NCI-H2107 treated with DMSO at 0.1 percent for 48 hours (cell line): ENCODE measurements at regions not wholly inside any gene's neighbourhood (a gene's known extent, or its start where the extent isn't known, plus 50 kb on each side); places are given as distances from the start of the nearest gene placed in this dataset.

Experiments used
- DNase-seq: peaks from one replicate; lab custom pipeline; 2025; ENCODE audit not compliant: unreplicated experiment; lab: John Stamatoyannopoulos, UW

DNA sequence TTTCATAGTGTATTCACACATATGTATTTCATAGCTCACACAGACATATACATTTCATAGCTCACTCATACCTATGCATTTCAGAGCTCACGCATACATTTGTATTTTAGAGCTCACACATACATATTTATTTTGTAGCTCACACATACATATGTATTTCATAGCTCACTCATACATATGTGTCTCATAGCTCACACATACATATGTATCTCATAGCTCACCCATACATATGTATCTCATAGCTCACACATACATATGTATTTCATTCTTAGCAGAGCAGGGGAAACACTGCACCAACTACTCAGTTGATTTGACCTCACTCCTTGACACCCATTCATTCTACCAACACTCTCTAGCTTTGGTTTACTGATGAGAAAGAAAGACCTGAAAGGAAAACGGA is 713.6 kb downstream of the QKI start:
- no peak for DNase-seq

DNA sequence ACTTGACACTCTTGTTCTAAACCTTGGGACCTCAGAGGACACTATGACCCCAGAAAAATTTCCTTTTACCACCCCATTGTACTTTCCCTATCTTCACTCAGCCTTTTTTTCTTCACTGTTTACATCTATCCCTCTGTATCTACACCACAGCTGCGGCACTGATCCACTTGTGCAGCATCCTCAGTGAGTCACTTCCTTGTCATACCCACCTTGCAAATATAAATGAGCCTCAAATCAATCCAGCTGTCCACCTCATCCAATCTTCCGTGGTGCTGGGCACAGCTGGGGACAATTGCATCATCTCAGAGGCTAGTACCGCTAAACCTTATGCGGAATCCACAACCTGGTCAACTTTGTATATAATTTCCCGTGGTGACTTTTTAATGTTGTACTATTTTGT is 710.5 kb downstream of the QKI start:
- DNase-seq = no peak

DNA sequence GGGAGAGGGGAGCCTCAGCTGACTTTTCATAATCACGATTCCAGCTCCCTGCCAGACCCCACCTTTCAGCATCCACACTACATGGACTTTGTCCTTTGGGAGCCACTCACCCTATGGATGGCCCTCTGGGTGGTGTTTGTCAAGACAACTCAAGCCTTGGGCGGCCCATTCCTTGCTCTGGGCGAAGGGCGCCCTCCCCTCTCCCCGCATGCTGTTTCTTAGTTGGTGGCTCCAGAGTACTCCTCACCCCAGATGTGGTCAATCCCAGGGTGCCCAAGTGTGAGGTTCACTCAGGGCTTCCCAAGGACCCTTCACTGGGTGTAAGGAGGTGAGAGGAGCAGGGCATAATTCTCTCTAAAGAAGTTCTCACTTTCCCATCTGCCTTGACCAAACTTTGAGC is 710.0 kb downstream of the QKI start:
- DNase-seq = no peak

DNA sequence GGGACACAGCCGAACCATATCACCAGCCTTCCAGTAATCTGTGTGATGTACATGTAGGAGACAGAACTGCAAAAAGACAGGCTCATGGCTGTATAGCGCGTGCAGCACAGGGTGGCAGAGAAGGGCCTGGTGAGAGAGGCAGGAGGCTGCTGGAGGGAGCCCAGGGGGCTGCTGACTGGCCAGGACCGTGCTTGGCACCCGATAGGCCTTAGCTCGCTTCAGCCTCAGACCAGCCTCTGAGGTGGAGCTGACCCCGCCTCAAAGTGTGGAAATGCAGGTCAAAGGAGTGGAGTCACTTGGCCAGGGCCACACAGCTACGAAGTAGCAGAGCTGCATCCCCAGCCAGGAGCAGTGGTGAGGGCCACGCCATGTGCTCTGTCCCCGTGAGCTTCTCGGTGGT is 707.6 kb downstream of the QKI start:
- no peak for DNase-seq

DNA sequence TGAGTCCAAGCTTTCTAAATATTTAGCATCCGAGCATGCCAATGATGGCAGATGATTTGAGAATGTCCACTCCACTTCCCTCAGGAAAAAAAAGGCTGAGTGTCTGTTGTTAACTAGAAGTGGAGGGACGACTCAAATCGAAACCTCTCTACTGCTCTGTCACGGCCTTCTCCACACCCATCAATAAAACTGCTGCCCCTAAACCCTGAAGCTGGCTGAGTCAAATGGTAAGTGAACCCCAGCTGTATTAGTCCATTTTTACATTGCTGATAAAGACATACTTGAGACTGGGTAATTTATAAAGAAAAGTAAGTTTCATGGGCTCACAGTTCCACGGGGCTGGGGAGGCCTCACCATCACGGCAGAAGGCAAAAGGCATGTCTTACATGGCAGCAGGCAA is 707.0 kb downstream of the QKI start:
- no peak for DNase-seq

DNA sequence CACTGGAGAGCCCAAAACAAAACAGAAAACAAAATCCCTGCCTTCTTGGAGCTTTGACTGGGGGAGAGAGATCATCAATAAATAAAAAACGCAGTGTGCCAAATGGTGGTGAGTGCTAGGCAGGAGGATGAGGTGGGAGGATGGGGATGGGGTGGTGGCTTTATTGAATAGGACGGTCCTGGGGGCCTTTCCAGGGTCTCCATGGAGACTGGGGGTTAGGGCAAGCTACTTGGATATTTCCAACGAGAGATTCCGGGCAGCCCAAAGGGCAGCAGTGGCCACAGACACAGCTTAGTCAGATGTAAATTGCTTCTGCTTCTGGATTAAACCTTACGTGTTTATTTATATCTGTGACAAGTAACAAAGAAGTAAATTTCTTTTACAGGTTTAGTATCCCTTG is 700.1 kb downstream of the QKI start:
- DNase-seq = no peak

DNA sequence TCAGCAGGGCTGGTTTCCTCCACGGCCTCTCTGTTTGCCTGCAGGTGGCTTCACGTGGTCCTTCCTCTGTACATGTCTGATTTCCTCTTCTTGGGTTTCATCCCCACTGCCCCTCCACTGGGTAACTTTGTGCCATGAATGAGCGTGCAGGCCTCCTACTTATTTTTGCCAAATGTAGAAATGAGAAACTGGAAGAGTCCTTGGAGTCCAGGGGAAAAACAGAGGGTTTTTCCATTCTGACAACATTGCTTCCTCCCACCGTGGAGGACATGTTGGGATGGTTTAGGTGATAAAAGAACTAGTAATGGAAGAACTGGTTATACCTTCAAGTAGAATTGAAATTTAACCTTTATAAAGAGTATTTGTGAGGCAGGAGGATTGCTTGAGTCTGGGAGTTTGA is 699.5 kb downstream of the QKI start:
- no peak for DNase-seq

DNA sequence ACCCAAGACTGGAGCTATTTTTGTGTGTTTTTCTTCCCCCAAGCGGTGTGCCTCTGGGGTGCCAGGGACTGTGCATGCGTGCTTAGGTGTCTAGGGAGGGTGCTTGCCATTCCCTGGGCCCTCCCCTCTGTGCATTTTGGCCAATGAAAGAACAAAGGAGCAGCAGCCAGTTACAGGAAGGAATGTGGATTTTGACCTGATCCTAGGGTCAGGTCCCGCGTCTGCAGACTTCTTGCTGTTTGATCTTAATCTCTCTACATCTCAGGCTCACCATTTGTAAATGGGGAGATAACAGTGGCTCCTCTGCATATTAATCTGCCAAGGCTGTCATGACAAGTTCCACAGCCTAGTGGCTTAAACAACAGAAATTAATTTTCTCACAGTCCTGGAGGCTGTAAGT is 699.1 kb downstream of the QKI start:
- DNase-seq = no peak

DNA sequence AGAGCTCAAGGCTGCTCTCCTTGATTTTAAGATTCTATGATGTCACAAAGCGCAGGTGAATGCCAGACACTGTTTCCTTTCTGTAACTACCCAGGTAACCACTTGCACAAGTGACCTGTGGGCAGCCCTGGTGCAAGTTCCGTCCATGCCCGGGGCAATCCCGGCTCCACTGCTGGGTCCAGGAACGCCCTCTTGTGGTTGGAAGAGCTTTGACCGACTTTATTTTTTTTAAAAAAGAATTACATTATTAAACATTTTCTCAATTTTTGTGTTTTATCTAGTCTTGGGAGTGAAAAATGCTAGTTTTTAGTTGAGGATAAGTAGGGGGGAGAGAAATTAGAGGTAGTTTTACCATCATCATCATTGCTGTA is 695.2 kb downstream of the QKI start:
- DNase-seq = no peak

DNA sequence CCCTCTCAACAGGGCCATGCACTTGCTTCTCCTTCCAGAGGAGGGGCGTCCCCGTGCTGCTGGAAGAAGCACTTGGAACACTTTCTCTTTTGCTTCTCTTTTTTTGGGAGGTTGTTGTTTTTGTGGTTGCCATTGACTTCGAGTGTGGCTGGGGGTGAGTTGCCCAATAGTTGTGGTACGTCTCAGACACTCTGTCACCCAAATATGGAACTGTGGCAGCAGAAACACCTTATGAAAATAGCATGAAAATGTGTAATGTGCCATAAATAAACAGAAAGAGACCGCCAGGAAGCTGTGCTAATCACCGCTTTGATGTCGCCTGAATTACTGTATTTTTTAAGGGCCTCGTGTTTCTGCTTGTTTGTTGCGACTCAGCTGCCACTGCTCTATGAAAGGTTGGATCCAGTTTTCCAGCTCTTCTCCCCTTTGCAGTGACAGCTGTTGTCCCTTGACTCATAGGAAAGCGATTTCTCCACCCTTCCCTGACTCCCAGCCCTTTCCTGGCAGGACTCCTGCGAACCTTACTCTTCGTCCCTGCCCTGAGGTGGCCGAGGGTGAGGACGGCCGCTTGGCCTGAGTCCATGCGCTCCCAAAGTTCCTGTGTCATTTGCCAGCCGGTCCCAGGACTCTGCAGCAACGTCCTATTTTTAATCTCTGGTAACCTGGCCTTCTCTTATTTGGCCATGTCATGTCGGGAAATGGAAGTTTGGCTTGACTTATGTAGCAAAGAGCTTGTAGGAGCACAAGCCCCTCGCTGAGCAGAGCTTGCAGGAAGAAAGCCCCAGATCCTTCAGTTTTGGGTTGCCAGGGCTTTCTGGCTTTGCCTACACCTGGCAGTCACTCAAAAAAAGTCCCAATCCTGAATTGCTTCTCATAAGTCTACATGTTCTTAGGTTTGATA is 694.6 kb downstream of the QKI start:
- no peak for DNase-seq

DNA sequence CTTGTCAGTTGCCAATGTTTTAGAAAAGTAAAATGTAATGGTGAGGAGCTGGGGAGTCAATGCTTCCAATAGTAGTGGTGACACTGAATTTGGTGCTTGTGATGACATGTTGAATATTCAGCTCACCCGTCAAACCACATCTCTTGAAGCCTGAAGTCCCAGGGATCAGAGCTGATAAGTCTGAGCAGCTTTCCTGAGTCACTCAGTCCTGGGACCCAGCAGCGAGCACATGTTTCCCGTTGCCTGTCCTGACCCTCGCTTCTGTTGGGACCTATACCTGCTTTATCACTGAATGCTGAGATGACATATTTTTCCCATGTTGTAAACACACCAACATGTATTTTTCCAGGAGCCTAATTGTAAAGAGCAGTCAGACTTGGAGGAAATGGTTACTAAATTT is 693.6 kb downstream of the QKI start:
- no peak for DNase-seq

DNA sequence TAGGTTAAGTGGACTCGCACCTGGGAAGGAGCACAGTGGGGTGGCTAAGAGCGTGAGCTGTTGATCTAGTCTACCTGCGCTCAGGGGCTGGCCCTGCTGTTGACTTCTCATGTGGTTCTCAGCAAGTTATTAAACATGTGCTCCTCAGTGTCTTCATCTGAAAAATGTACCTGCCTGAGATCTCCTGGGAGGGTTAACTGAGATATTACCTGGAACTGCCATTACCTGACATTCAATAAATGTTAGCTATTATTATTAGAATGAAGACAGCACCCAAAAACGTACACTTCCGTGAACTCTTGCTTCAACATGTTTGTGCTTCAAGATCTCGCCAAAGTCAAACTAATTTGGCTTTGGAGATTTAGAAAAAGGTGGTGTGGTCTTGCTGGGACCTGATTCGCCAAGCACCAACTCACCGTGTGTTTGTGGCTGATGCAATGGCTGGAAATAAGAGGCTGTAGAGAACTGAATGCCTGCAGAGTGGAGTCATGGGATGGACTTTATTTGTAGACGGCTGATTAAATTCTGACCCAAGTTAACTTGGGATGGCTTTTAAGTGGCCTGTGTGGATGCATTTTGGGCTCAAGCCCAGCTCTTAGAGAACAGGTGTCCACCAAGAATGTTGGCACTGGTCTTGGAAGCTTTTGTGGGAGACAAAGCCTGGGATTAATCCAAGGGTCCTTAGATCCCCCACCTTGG is 692.9 kb downstream of the QKI start:
- no peak for DNase-seq

DNA sequence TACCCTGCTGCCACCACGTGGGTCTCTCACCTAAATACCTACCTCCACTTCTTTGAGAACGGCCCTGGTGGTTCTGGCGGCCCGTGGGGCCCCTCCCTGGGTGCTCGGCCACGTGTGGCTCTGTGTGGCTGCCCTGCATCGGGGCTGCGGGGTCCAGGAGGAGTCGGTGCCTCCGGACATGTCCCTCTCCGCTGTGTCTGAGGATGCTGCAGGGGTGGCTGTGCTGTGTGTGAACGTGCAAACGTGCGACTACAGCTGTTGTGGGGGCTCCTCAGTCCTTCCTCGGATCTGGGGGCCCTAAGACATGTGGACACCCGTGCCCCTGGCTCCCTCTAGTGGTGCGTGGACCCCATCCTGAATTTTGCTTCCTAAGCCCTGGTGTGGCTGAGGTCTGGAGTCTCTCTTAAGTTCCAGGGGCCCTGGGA is 691.8 kb downstream of the QKI start:
- no peak for DNase-seq

DNA sequence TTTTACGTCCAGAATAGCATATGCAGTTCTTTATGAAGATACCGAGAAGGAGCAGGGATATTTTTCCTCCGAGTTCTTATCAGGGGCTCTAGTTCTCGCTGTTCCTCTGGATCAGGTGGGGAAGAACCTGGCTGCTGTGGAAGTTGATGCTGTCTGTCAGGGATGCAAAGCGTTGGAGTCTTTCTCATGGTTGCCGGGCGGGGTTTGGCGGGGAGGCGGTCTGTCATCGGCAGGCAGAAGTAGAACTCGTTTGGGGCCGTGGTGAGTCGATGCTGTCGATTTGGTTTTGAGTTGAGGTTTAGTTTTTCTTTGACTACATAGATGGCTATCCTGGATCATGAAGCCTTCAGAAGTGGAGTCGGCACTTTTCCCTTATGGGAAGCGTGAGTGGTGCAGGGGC is 691.2 kb downstream of the QKI start:
- no peak for DNase-seq

DNA sequence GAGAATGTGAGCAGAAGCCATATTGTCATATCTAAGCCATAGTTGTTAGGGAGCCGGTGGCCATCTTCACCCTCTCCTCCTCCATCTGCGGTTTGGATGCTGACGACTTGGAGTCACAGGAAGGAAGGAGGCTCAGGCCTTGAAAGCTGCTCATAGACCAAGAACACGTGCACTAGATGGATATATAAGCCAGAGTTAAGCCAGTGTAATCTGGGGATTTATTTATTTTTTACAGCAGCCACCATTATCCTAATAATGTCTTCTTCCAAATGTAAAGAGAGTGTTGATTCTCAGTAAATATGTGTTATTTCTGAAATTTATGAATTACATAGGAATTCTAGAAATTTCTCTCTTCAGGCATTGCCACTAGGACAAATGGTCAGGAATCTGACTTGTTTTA is 689.9 kb downstream of the QKI start:
- no peak for DNase-seq

DNA sequence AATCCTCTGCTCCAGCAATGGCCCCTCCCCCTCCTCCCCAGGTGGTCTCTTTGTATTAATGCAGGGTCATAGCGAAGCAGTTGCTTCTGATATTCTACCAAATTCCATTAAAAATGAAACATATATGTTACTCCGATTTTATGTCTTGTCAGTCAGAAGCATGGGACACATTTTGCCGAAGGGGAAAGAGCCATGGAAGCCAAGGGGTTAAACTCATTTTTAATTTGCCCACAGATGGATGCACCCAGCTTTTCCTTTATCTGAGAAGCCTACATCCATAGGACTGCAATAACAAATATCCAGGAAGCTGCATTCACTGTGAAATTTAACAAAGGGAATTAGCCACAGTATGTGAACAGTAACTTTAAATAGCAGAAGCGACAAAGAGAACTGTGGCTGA is 688.2 kb downstream of the QKI start:
- DNase-seq = no peak

DNA sequence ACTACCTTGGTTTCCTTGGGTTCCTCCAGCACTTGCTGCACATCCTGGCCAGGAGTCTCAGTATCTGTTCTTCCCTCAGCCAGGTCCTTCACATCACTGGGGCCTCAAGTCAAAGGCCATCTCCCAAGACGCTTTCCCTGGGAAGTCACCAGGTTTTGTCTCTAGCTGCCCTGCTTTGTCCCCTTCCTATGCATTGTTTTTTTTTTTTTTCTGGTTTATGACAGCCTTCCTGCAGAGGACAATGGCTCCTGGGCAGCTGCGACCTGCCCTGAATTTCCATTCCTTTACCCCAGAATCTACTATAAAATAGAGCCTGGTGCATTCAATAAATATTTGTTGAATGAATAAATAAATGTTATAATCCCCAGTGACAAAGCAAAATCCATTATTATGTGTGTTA is 687.3 kb downstream of the QKI start:
- DNase-seq = no peak

DNA sequence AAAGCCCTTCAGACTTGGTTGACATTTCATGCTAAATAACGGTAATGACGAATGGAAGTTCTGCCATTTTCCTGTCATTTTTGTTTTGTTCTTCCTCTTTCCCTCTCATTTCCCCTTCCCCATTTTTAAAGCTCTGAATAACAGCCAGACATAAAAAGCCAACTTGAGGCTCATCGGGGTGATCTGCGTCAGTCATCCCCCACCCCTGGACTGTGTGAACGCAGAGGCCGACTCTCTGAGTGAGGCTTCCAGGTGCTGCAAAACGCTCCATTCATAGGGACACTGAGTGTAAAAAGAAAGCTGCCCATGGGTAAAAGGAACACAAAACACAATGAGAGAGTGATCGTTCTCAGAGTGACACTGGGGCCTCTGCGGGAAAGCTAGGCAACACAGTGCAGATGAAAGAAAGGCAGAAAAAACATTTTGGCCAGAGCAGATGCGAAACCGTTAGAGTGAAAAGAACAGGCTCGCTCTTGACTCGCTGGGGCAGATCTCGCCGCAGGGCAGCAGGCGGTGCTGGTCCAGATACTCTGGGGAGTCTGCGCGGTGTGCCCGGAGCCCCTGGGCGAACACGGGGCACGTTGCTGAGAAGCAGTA is 684.8 kb downstream of the QKI start:
- no peak for DNase-seq

DNA sequence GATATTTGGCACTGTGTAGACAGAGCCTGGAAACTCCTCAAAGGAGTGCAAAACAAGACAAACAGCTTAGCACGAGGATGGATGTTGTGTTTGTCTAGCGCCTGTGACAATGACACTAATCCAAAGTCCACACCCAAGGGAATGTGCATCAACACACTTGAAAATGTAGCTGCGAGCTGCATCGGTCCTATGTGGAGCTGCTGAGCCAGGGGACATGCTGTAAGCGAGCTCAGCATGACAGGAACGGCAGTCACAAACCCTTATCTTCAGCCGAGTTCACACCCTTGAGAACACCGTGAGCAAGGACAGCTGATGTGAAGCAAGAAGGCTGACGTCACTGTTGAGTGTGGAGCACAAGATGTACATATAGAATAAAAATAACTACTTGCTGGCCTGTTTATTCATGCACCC is 684.3 kb downstream of the QKI start:
- no peak for DNase-seq

DNA sequence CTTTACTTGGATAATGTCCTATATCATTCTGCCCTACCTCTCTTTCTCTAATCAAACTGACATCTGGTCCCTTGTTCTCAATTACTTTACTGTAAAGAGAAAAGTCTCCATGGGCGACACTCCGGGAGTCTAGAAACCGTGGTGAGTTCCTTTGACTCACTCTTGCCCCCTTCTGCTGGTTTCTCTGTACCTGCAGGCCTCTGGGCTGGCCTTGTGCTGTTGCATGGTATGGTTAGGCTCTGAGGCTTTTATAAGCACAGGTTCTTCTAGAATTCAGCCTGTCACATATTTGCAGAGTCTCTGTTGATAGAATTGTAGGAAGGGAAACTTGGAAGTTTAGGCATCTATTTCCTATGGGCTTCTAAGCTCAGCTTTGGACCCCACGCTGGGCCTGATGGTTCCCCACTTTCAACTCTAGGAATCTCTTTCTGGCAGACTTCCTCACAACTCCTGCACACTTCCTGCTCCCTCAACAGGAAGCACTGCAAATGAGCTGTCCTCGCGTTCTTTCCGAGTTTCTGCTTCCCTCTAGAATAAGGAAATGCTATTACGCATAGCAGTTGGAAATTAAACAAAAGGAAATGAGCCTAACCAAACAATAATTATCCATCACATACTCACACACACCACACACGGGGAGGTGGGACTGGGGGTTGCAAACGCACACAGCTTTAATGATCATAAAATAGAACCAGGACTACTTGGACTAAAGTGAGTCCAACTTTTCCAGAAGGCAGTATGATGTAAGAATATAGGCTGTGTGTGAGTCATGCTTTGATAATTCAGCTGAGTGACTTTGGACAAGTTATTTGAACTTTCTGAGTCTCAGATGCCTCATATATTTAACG is 683.3 kb downstream of the QKI start:
- DNase-seq = no peak

DNA sequence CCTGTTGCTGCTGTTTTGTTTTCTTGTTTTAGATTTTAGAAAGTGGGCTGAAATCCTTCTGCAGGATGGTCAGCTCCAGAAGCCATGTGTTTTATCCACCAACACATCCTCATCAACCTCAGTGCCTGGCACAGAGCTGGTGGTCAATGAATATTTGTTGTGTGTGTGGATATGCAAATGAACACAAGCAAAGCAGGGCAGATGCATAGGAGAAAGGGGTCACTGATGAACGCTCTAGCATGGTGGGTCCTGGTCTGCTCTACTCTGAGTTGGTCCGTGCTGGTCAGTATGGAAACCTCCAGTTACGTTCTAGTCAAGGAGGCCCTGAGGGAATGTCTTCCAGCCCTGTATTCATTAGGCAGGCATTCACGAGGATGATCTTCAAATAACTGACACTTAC is 682.5 kb downstream of the QKI start:
- DNase-seq = no peak
